ENCODE measurements at regions not wholly inside any gene's neighbourhood (a gene's known extent, or its start where the extent isn't known, plus 50 kb on each side); places are given as distances from the start of the nearest gene placed in this dataset.

DNA sequence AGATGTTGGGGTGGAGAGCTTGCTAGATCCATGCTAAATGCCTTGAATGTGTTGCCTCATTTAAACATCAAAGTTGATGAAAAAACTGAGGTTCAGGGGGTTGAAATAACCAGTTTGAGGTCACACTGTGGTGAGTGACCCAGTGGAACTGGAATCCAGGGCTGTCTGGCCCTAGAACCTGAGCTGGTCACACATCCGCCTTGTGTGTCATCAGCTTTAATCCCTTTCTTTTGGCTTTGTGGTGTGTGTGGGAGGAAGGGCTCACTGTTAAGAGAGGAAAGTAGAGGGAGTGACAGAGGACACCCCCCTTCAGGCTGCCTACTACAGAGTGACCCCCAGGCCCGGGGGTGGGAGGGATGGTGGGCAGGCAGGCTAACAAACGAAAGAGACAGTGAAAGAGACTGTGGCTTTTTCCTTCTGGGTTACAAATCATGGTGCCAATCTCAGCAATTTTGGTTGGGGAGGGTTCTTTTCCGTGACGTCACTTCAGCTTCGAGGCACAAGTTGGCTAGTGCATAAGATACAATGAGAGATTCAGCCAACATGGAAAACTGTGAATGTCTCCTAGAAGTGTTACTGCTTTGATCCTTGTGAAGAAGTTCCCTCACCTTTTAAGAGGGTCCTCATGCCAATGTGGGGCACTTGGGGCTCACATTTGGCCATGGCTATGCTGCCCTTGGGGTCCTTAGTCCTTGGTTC, 164.9 kb downstream of the DLEU7 start:
- TF ChIP-seq, protein P1, sequence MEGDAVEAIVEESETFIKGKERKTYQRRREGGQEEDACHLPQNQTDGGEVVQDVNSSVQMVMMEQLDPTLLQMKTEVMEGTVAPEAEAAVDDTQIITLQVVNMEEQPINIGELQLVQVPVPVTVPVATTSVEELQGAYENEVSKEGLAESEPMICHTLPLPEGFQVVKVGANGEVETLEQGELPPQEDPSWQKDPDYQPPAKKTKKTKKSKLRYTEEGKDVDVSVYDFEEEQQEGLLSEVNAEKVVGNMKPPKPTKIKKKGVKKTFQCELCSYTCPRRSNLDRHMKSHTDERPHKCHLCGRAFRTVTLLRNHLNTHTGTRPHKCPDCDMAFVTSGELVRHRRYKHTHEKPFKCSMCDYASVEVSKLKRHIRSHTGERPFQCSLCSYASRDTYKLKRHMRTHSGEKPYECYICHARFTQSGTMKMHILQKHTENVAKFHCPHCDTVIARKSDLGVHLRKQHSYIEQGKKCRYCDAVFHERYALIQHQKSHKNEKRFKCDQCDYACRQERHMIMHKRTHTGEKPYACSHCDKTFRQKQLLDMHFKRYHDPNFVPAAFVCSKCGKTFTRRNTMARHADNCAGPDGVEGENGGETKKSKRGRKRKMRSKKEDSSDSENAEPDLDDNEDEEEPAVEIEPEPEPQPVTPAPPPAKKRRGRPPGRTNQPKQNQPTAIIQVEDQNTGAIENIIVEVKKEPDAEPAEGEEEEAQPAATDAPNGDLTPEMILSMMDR (IDR thresholded peaks at IDR 0.05) = no peak
- TF ChIP-seq POLR2A (IDR thresholded peaks at IDR 0.05) (no peak), EP300 (IDR thresholded peaks at IDR 0.05; ENCODE audit: low read depth) (no peak), POLR2AphosphoS5 (IDR thresholded peaks at IDR 0.05) (no peak)

Measured in transverse colon (tissue), 4 donors.